ENCODE measurements at regions not wholly inside any gene's neighbourhood (a gene's known extent, or its start where the extent isn't known, plus 50 kb on each side); places are given as distances from the start of the nearest gene placed in this dataset.

DNA sequence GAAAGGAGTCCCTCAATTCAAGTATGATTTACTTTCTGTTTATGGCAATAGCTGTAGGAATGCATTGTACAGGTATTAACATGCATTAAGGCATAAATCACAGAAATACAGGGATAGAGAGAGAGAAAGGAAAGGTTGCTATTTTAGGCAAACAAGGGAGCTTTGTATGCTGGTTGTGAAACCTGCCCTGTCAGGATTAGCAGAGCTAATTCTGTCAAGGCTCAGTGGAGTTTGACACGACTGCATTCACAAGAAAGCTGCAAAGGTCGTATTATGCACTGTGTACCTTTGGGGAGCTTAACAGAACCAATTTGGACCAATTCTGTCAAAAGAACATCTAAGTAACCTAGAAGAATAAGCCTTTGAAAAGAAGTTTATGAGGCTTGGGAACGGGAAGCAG, 239.3 kb downstream of the GRIA2 start:
- no peak for DNase-seq

DNA sequence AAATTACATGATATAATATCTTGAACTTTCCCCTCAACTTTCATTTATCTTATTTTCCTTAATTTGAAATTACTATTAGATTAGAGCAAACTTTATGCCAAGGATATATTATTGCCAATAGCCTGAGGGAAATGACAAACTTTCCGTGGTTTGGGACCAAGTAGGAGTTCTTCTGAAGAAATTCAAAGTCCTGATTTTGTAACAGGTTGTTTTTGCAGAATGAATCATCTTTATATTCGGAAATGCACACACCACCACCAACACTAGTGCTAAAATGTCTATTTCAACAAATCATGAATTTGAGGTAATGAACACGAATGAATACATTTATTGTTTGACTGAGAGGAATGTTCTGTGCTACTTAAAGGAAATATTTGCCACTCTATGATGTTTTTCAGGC, 226.7 kb downstream of the GRIA2 start:
- DNase-seq: no peak

DNA sequence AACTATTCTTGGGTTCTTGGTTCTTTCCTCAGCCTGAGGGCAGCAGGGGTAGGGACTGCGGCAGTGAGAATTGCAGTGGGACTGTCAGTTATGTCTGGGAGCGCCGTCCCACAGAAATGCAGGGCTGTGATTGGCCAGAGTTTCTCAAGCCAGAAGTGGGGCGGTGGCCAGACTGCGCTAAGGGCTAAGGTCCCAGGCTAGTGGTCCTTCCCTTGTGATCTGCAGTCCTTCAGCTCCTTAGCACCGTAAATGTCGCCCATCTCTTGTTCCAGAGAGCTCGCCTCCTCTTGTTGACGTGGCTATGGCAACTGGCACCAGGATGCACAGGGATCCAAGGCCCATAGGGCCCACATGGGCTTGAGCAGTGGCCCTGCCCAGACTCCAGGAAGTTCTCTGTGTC, 223.5 kb downstream of the GRIA2 start:
- DNase-seq: no peak

DNA sequence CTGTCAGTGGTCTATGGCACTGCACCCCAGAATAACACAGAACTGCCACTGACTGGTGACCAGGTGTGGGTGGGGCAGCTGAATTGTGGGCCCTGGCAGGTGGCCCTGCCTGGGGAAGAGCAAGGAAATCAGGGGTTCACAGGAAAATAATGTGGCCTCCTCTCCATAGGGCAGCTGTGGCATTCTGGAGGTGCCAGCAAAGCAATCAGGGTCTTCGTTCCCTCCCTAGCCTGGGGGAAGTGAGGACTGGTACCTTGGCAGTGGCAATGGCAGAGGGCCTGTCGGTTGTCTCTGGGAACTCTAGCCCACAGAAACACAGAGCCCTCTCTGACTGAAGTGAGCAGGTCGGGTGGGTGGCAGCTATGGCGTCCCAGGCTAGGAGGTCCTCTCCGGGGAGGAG, 223.0 kb downstream of the GRIA2 start:
- DNase-seq: no peak

DNA sequence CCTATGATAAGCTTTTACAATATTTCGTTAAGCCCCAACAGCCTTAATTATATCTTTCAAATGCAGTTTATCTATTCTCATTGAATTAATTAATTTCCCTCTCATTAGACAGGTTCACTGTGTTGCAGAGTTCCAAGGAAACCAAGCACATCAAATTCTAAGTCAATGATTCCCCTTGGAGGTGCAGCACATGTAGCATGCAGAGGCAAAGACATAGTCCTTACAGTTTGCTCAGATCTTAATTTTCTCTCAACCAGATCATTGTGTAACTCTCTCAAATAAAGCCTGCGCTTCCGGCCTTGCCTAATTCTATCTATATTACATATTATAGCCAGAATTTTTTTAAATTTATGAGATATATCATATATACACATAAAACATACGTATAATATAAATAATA, 205.4 kb downstream of the GRIA2 start:
- no peak for DNase-seq

DNA sequence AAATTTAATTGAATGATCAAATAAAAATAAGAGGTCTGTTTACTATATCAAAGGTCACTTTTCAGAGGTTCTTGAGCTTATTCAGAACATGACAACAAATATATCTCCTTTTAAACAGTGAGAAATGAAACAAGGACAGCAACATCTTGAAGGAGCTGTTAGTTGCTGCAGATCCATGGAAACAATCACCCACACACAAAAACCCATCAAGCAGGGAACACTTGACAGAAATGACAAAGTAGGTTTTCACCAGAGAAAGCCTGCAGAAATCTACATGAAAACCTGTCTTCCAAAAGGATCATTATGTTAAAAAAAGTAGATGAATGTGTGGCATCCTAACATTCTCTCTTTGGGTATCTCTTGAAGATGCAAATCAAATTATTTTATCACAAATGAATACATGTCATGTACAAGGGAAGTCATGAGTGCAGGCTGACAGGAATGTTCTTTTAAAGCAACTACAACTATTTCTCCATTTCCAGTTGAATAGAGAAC, 203.0 kb downstream of the GRIA2 start:
- DNase-seq: no peak

DNA sequence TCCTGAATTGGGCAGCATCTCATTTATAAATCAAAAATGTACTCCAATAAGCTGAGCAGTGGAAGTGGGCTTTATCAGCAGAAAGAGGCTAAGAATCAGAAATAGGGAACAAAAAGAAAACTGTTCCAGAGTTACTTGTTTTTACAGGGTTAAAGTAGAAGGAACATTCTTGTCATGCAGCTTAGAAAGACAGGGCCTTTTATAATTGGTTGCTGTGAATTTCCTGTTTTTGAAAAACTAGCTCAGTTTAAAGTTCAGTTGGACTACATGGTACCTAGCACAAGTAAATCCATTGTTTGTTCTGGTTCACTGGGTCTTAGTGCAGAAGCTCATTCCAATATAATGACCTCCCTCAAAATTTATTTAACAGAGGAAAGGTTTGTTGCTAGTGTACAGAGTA, 200.8 kb downstream of the GRIA2 start:
- DNase-seq: no peak
